OCI-M2 (cell line): ENCODE measurements at regions not wholly inside any gene's neighbourhood (a gene's known extent, or its start where the extent isn't known, plus 50 kb on each side); places are given as distances from the start of the nearest gene placed in this dataset.
"Not testable (repeated sequence)": the region's sequence is repeated elsewhere in the genome, so short reads cannot be mapped to it uniquely, and the experiment has no call there.

Source experiments
- DNase-seq: peaks from one replicate; lab custom pipeline; 2025; ENCODE audit not compliant: unreplicated experiment; lab: John Stamatoyannopoulos, UW

DNA sequence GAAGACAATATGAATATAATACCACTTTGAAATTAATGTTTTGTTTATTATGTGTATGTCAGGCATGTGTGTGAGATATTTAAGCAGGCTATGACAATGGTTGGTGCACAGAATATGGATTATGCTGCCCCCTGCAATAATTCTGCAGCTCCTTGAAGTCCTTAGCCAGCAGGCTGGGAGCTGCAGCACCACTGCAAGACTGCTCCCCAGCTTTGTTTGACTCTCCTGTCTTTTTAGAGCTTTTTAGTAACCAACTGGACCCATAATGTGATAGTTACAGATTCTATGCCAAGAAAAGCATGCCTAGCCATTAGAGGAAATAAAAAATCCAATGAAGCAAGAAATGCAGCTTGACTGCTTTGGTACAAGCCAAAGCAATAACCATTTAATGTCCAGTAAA is 535.1 kb downstream of the TMEM135 start:
- DNase-seq, result no peak

DNA sequence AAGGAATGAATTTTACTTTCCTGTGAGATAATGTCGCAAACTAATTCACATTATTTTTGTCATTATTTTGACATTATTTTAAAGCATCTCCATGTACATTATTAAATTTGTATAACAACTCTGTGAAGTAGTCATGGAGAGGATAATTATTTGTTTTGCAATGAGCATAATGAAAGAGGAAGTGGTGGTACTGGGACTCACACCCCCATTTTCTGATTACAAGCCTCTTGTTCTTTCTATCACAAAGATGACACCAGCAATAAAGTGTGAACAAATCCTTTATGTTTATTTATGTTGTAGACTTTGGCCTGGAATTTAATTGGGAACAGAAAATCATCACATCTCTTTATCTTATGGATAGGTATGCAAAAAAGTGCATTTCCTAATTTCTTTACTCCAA is 522.6 kb downstream of the TMEM135 start:
- no peak for DNase-seq

GRCh38 chr11:87559852-87560251 is 522.1 kb downstream of the TMEM135 start:
- DNase-seq, result not testable (repeated sequence)

GRCh38 chr11:87555101-87555500 is 517.4 kb downstream of the TMEM135 start:
- no peak for DNase-seq

DNA sequence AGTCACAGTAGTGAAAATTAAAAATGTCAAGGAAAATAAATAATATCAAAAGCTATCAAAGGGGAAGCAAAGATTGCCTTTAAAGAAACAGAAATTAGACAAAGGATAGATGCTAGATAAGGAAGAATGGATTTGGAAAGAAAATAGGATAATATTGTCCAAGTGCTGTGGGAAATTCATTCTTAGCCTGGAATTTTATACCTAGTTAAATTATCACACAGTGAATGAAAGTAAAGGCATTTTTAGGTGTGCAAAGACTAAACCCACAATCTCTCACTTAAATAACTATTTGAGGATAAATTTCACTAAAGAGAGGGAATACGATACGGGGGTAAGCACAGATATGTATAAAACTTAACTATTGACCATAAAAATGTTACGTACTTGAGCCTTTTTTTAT is 511.1 kb downstream of the TMEM135 start:
- DNase-seq, result no peak

DNA sequence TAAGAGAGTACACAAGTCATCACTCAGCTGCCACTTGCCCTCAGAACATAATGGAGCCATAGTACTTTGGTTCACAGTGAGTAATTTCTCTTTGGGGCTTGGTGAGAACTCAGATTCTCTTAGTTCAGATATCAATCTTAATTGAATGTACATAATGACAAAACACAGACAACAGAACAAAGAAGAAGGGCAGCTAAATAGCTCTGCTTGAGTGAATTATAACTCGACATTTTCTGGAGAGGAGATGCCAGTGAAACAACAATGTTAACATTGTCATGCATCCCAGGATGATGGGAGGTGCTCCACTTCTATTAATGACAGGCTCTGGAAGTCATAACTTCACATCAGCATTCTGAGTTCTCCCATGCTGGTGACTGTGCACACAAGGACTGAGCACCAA is 508.1 kb downstream of the TMEM135 start:
- DNase-seq, result no peak

DNA sequence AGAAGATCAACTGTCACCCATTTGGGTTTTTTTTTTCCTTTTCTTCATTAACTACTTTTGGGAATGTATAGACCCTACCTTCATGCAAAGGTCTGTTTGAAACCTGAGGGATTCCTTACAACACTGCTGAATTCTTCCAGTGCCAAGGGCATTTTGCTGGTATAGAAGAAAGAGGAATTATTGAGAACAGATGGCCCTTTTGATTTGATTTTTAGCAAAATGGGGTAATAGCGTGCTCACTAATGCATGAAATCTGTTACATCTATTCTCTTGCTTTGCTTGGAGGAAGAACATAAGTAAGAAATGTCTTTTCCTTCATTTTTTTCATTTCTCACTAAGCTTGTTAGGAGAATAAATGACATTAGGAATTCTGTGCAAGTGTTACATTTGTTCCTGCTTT is 501.9 kb downstream of the TMEM135 start:
- no peak for DNase-seq

- no peak for DNase-seq
These were observed 498.8 kb downstream of the TMEM135 start for GRCh38 chr11:87536565-87536964.

GRCh38 chr11:87536016-87536415 is 498.3 kb downstream of the TMEM135 start:
- DNase-seq, result no peak

- DNase-seq, result no peak
These were observed 497.8 kb downstream of the TMEM135 start for GRCh38 chr11:87535513-87535912.

DNA sequence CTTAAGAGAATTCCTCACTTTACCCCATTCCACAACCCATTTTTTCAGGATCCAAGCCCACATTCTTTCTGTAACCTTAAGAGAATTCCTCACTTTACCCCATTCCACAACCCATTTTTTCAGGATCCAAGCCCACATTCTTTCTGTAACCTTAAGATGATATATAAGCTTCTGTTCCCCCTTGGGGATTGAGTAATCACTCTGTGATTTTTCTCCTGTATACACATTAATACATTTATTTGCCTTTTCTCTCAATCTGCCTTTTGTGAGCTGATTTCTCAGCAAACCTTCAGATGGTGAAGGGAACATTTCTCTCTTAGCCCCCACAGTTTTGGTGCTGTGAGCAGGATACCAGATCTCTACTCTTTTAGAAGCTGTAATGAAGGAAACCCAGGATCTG is 494.1 kb downstream of the TMEM135 start:
- DNase-seq, result not testable (repeated sequence)

GRCh38 chr11:87529486-87529885 is 491.8 kb downstream of the TMEM135 start:
- no peak for DNase-seq

DNA sequence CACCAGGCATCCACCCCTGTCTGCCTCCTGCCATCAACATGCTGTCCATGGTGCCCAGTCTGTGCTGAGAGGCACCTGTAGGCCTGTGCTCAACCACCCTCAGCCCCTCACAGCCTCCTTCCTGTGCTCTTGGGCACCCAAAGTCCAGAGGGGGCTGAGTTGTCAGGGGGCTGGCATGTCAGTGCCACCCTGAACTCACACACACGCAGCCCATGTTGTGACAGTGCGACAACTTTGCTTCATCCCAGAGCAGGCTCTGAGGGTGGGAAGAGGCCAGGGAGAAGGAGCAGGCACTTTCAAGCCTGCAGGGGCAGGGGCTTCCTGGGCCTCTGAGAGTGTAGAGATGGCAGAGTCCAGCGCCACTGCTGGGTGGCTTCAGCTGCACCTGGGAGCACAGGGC is 491.0 kb downstream of the TMEM135 start:
- DNase-seq, result no peak

GRCh38 chr11:87523276-87523675 is 485.5 kb downstream of the TMEM135 start:
- no peak for DNase-seq

DNA sequence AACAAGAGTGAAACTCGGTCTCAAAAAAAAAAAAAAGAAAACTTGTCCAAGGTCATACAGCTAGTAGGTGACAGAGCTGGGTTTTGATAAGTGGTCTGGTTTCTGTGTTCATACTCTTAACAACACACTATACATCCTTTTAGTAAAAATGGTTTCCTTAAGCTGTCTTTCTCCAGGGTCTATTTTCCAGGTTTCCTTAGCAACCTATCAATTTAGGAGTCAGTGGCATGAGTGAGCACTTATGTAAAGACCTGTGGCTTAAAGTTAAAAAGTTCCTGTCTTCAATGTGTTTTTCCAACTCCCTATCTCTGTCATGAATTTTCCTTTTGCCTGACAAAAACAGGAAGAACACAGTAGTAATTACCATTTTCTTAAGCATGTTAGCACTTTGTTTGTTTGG is 480.5 kb downstream of the TMEM135 start:
- DNase-seq, result no peak

DNA sequence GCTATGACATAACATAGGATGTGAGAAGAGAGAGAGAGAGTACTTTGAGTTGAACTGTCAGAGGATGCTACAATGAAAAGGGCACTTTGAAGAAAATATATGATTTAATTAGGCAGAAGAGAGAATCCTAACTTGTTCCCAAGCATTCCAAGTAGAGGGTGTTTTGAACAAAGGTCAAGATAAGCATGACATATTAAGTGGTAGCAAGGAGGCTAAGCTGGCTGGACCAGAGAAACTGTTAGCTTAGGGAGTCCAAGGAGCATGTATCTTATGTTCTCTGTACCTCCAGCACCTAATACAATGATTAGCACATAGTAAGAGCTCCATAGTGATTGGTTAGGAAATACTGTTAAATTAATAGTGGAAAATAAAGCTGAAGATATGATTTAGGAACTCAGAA is 479.6 kb downstream of the TMEM135 start:
- no peak for DNase-seq

DNA sequence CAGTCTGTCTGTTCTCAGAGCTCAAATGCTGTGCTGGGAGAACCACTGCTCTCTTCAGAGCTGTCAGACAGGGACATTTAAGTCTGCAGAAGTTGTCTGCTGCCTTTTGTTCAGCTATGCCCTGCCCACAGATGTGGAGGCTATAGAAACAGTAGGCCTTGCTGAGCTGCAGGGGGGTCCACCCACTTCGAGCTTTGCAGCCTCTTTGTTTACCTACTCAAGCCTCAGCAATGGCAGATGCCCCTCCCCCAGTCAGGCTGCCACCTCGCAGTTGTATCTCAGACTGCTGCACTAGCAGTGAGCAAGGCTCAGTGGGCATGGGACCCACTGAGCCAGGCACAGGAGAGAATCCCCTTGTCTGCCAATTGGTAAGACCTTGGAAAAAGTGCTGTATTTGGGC is 470.0 kb downstream of the TMEM135 start:
- not testable (repeated sequence) for DNase-seq

DNA sequence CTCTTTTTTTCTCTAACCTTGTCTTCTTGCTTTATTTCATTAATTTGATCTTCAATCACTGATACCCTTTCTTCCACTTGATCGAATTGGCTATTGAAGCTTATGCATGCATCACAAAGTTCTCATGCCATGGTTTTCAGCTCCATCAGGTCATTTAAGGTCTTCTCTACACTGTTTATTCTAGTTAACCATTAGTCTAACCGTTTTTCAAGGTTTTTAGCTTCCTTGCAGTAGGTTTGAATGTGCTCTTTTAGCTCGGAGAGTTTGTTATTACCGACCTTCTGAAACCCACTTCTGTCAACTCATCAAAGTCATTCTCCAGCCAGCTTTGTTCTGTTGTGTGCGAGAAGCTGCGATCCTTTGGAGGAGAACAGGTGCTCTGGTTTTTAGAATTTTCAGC is 469.2 kb downstream of the TMEM135 start:
- DNase-seq, result not testable (repeated sequence)

DNA sequence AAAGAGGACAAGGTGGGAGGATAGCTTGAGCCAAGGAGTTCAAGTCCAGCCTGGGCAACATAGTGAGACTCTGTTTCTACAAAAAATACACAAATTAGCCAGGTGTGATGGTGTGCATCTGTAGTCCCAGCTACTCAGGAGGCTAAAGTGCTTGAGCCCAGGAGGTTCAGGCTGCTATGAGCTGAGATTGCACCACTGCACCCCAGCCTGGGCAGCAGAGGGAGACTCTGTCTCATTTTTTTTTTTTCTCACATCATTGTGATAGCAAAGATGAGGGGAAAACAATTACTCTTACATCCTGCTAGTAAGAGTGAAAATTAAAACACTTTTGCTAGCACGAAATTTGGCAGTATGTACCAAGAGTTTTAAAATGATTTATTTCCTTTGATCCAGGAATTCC is 463.7 kb downstream of the TMEM135 start:
- no peak for DNase-seq

GRCh38 chr11:87494936-87495335 is 457.2 kb downstream of the TMEM135 start:
- not testable (repeated sequence) for DNase-seq

- not testable (repeated sequence) for DNase-seq
These were observed 456.3 kb downstream of the TMEM135 start for GRCh38 chr11:87494026-87494425.

- DNase-seq, result no peak
These were observed 455.8 kb downstream of the TMEM135 start for GRCh38 chr11:87493516-87493915.

GRCh38 chr11:87491381-87491780 is 453.6 kb downstream of the TMEM135 start:
- DNase-seq, result no peak

DNA sequence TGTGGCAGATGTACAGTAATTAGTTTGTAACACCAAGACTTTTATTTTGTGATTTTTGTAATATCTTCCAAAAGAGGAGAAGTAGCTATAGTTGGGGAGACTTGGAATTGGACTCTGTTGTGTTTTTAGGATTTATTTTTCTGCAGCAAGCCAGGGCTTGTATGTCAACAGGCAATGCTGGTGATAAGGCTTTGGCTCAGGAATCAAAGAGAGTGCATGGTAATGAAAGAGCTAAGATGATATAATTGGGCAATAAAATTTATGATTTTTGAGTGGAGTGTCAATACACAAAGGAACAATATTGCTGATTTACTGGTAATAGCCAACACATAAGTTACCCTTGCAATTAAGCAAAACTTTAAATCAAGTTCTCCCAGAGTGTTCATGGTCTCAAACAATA is 452.9 kb downstream of the TMEM135 start:
- no peak for DNase-seq
